Spleen (tissue), 11 donors: ENCODE measurements at regions not wholly inside any gene's neighbourhood (a gene's known extent, or its start where the extent isn't known, plus 50 kb on each side); places are given as distances from the start of the nearest gene placed in this dataset.

Experiments used
- DNase-seq: peaks from one replicate; pipeline ENCODE4 v3.0.0-alpha.2; 2020
- H3K27ac ChIP-seq, 8 donors: fragments of 200-600 bp; sonication (generic) in 7 of 8; 1 replicate in 4 of 8; 2 replicates in 4 of 8; pipeline versions ENCODE4 v1.5.0 to v1.8.0; 2016 to 2021; ENCODE audit warnings: inconsistent platforms in 4 of 8, mild to moderate bottlenecking in 4 of 8, moderate library complexity in 1 of 8
- H3K27me3 ChIP-seq, 7 donors: fragments of 200-600 bp; sonication (generic) in 6 of 7; replicated peaks in 1 of 7; 1 replicate in 4 of 7; 2 replicates in 3 of 7; pipeline versions ENCODE4 v1.5.0 to v1.8.0; 2016 to 2021; ENCODE audit warnings: inconsistent platforms in 3 of 7, mild to moderate bottlenecking in 1 of 7
- H3K36me3 ChIP-seq, 6 donors: fragments of 200-600 bp; sonication (generic) in 5 of 6; 1 replicate in 4 of 6; 2 replicates in 2 of 6; pipeline versions ENCODE4 v1.5.0 to v1.8.0; 2016 to 2021; ENCODE audit warnings: inconsistent platforms in 2 of 6
- H3K4me1 ChIP-seq, 6 donors: fragments of 200-600 bp; sonication (generic) in 5 of 6; 1 replicate in 3 of 6; 2 replicates in 3 of 6; pipeline versions ENCODE4 v1.5.0 to v1.8.0; 2016 to 2021; ENCODE audit warnings: inconsistent platforms in 3 of 6
- H3K4me3 ChIP-seq, 8 donors: fragments of 200-600 bp; sonication (generic) in 7 of 8; 1 replicate in 4 of 8; 2 replicates in 4 of 8; pipeline versions ENCODE4 v1.5.0 to v1.8.0; 2016 to 2021; ENCODE audit warnings: inconsistent platforms in 4 of 8, mild to moderate bottlenecking in 4 of 8, moderate library complexity in 2 of 8
- H3K9me3 ChIP-seq, 8 donors: fragments of 200-600 bp; sonication (generic) in 7 of 8; 1 replicate in 4 of 8; 2 replicates in 4 of 8; pipeline versions ENCODE4 v1.5.0 to v1.8.0; 2016 to 2021; ENCODE audit warnings: inconsistent platforms in 4 of 8
- CTCF ChIP-seq, 11 experiments: fragments of 200-600 bp in 7 of 11; fragments of 450-650 bp in 4 of 11; sonication (generic) in 4 of 11; IDR thresholded peaks in 8 of 11; conservative IDR thresholded peaks in 3 of 11; 1 replicate in 7 of 11; 2 replicates in 4 of 11; pipeline versions ENCODE4 v1.4.0 to v1.8.0; 2016 to 2021; ENCODE audit warnings: antibody characterized with exemption in 11 of 11, inconsistent platforms in 4 of 11, mild to moderate bottlenecking in 1 of 11
- POLR2A ChIP-seq, 3 donors: fragments of 450-650 bp; IDR thresholded peaks; one replicate each; pipeline ENCODE4 v1.5.1; 2017; ENCODE audit warnings: antibody characterized with exemption in 3 of 3, mild to moderate bottlenecking in 1 of 3
- POLR2AphosphoS5 ChIP-seq, 3 donors: sonication (generic); formaldehyde crosslinking; IDR thresholded peaks; one replicate each; pipeline ENCODE4 v1.5.1; 2017; ENCODE audit warnings: antibody characterized with exemption in 3 of 3
- WGBS, 5 donors: extraction: QIAGEN DNeasy Blood & Tissue Kit in 3 of 5; methylation state at CpG; one replicate each; pipeline versions ENCODE4 v1.1.5 to v1.1.7; 2013 to 2018; 5-methylcytosine and 5-hydroxymethylcytosine counted together
- intact Hi-C: fragments of 100-400 bp; cut with DNase I; formaldehyde crosslinking; loops from one replicate; pipeline ENCODE4 v1.15.0; 2023; ENCODE audit warnings: low total_unique reads
- donor health status: healthy with polysubstance abuse.
- donor health status: DM: no; HTN: no; CAD: no; lungs with moderate emphysema.
- donor health status: DM: no; HTN: no; CAD: no.
- donor health status: Bipolar disorder and iron deficiency.
- donor health status: healthy.
- donor health status: DM: no; HTN: no; CAD: no.
- donor health status: DM: yes; HTN: yes; CAD: no.

GRCh38 chr2:12658310-12658945, 58.3 kb upstream of the TRIB2 start:
- no peaks in the 10 kb centered on the region for H3K9me3 ChIP-seq
- H3K4me1 ChIP-seq, result peaks cover 0 to 8% (median 6%) of the 10 kb centered on the region in 6 donors
- 86 to 92% (median 90%) methylated on average over 3 of the region's 3 CpGs for WGBS, 5 donors
- DNase-seq, result no peak
- H3K36me3 ChIP-seq, result no peaks in the 10 kb centered on the region
- TF ChIP-seq CTCF (IDR thresholded peaks at IDR 0.05 in 8 of 11, conservative IDR thresholded peaks at IDR 0.05 in 3 of 11) (no peak), POLR2A (IDR thresholded peaks at IDR 0.05) (no peak), POLR2AphosphoS5 (IDR thresholded peaks at IDR 0.05) (no peak)
- H3K27ac ChIP-seq, result no peak overlapping the region
- H3K27me3 ChIP-seq, result no peaks in the 10 kb centered on the region
- no peak overlapping the region for H3K4me3 ChIP-seq
- intact Hi-C loops, result no loop called here

- no peak for DNase-seq
- intact Hi-C loops, result no loop called here
- H3K4me1 ChIP-seq, result peaks cover 0 to 27% (median 6%) of the 10 kb centered on the region in 6 donors
- no peak overlapping the region for H3K27ac ChIP-seq
- WGBS, 5 donors, result 67 to 92% (median 89%) methylated on average over 1 of the region's 1 CpG
- no peak overlapping the region for H3K4me3 ChIP-seq
- no peaks in the 10 kb centered on the region for H3K27me3 ChIP-seq
- no peaks in the 10 kb centered on the region for H3K36me3 ChIP-seq
- TF ChIP-seq CTCF (IDR thresholded peaks at IDR 0.05 in 8 of 11, conservative IDR thresholded peaks at IDR 0.05 in 3 of 11) (no peak), POLR2AphosphoS5 (IDR thresholded peaks at IDR 0.05) (no peak), POLR2A (IDR thresholded peaks at IDR 0.05) (no peak)
- peaks cover 0 to 14% (median 11%) of the 10 kb centered on the region in 8 donors for H3K9me3 ChIP-seq
Observed at GRCh38 chr2:12661489-12661888, 55.2 kb upstream of the TRIB2 start.

- TF ChIP-seq CTCF (IDR thresholded peaks at IDR 0.05 in 8 of 11, conservative IDR thresholded peaks at IDR 0.05 in 3 of 11), result no peak
- no peak for TF ChIP-seq POLR2A (IDR thresholded peaks at IDR 0.05)
- TF ChIP-seq POLR2AphosphoS5 (IDR thresholded peaks at IDR 0.05), result peak in 2 of 3 donors; percentile 46 to 72
- Histone ChIP-seq H3K36me3 (no peaks in the 10 kb centered on the region), H3K27me3 (no peaks in the 10 kb centered on the region), H3K27ac (peak overlapping the region in 6 of 8 donors; percentile 37 to 56 (median 44)), H3K4me1 (peaks cover 0 to 27% (median 6%) of the 10 kb centered on the region in 6 donors), H3K4me3 (no peak overlapping the region), H3K9me3 (peaks cover 0 to 25% (median 20%) of the 10 kb centered on the region in 8 donors)
- 60 to 77% (median 74%) methylated on average over 11 of the region's 11 CpGs for WGBS, 5 donors
- DNase-seq, result no peak
- intact Hi-C loops, result no loop called here
Observed at GRCh38 chr2:12663306-12664037, 53.3 kb upstream of the TRIB2 start.

- Histone ChIP-seq H3K36me3 (no peaks in the 10 kb centered on the region), H3K27ac (no peak overlapping the region), H3K4me1 (peaks cover 0 to 27% (median 6%) of the 10 kb centered on the region in 6 donors), H3K4me3 (no peak overlapping the region), H3K9me3 (peaks cover 0 to 25% (median 20%) of the 10 kb centered on the region in 8 donors), H3K27me3 (no peaks in the 10 kb centered on the region)
- intact Hi-C loops, result no loop called here
- DNase-seq, result no peak
- TF ChIP-seq POLR2AphosphoS5 (IDR thresholded peaks at IDR 0.05) (peak in 1 of 3 donors; percentile 50), POLR2A (IDR thresholded peaks at IDR 0.05) (no peak), CTCF (IDR thresholded peaks at IDR 0.05 in 8 of 11, conservative IDR thresholded peaks at IDR 0.05 in 3 of 11) (no peak)
Observed at GRCh38 chr2:12665334-12665733, 51.4 kb upstream of the TRIB2 start.
